Activated naive CD4-positive, alpha-beta T cell treated with anti-CD3 and anti-CD28 coated beads for 36 hours (primary cell): ENCODE measurements at regions not wholly inside any gene's neighbourhood (a gene's known extent, or its start where the extent isn't known, plus 50 kb on each side); places are given as distances from the start of the nearest gene placed in this dataset.

Experiments
- CTCF ChIA-PET: fragments of 350-600 bp; sonication (Branson Sonifier 250); formaldehyde crosslinking; loops from one replicate; lab custom pipeline; 2021; ENCODE audit warnings: antibody characterized with exemption; lab: Charles Lee
- DNase-seq: peaks from one replicate; pipeline ENCODE4 v3.0.0-alpha.2; 2020
- H3K27ac Mint-ChIP-seq: one replicate; pipeline ENCODE4 v1.8.0; 2021; ENCODE audit warnings: mild to moderate bottlenecking, mixed read lengths
- H3K27me3 Mint-ChIP-seq: one replicate; pipeline ENCODE4 v1.8.0; 2021; ENCODE audit warnings: low read depth, mixed read lengths
- H3K36me3 Mint-ChIP-seq: one replicate; pipeline ENCODE4 v1.8.0; 2021; ENCODE audit warnings: low read depth, mixed read lengths
- H3K4me1 Mint-ChIP-seq: one replicate; pipeline ENCODE4 v1.8.0; 2021; ENCODE audit warnings: low read depth, mixed read lengths
- H3K4me3 Mint-ChIP-seq: one replicate; pipeline ENCODE4 v1.8.0; 2021; ENCODE audit warnings: mild to moderate bottlenecking, moderate library complexity, mixed read lengths
- H3K9me3 Mint-ChIP-seq: one replicate; pipeline ENCODE4 v1.8.0; 2021; ENCODE audit warnings: mixed read lengths
- intact Hi-C: fragments of 100-400 bp; cut with micrococcal nuclease; formaldehyde crosslinking; loops from one replicate; pipeline ENCODE4 v1.15.1; 2023

DNA sequence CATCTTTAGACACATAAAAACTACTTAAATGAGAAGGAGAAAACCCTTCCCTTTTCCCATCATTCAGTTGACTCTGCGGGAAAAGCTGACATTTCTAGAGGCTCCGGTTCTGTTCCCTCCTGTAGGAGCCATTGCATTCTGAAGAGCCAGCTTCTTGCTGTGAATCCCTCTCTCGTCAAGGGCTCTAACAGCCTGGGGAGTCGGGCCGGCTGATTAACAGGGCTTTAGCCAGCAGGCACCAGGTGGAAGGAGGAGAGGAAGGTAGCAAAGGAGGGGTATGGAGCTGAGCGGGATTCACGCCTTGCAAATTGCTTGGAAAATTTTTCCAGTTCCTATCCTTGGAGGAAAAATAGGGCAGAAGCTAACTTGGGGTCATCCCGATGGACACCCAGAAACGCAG lies 108.3 kb upstream of the UBE2E1 start:
- Mint-ChIP-seq H3K9me3 (no peaks in the 10 kb centered on the region), H3K27ac (no peak overlapping the region), H3K36me3 (no peaks in the 10 kb centered on the region), H3K4me1 (no peaks in the 10 kb centered on the region), H3K4me3 (no peak overlapping the region), H3K27me3 (no peaks in the 10 kb centered on the region)
- no peak for DNase-seq
- CTCF ChIA-PET: no interaction called here
- intact Hi-C loops: no loop called here

DNA sequence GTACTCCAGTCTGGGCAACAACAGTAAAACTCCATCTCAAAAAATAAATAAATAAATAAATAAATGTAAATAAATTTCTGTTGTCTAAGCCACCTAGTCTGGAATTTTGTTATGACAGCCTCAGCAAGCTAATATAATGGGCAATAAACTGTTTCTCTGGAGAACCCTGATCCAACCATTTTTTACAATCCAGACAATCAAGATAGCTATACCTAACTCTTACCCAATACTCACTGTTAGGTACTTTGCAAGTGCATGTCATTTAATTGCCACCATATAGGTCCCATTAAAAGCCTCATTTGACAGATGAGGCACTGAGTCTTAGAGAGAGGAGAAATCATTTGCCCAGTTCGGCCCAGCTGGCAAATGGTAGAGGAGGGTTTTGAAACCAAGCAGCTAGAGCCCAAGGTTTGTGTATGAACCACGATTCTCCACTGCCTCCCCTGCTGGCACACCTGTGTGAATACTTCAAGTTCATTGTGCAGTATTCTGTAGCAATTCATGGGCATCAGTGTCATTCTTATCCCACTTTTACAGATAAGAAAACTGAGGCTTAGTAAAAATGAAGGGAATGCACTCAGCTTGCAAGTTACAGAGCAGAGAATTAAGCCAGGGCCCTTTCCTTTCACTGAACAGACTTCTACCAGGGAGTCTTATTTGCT lies 107.0 kb upstream of the UBE2E1 start:
- Mint-ChIP-seq H3K4me3 (no peak overlapping the region), H3K36me3 (no peaks in the 10 kb centered on the region), H3K27me3 (no peaks in the 10 kb centered on the region), H3K27ac (no peak overlapping the region), H3K9me3 (no peaks in the 10 kb centered on the region), H3K4me1 (no peaks in the 10 kb centered on the region)
- DNase-seq: no peak
- intact Hi-C loops: no loop called here
- CTCF ChIA-PET: no interaction called here

DNA sequence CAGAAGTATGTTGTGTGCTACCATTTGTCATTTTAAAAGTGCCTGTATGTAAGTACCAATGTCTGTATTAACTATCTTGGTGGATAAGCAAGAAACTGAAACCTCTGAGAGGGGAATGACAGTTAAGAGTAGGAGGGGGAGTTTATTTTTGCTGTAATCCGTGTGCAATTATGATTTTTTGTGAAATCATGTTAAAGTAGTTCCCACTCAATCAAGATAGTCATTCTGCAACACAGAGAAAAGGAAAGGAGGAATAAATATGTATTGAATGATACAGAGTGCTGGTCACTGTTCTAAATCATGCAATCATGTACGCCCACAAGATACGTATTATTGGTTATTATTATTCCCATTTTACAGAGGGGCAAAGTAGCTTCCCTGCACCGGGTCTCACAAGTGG lies 105.1 kb upstream of the UBE2E1 start:
- no peaks in the 10 kb centered on the region for H3K9me3 Mint-ChIP-seq
- intact Hi-C loops: no loop called here

DNA sequence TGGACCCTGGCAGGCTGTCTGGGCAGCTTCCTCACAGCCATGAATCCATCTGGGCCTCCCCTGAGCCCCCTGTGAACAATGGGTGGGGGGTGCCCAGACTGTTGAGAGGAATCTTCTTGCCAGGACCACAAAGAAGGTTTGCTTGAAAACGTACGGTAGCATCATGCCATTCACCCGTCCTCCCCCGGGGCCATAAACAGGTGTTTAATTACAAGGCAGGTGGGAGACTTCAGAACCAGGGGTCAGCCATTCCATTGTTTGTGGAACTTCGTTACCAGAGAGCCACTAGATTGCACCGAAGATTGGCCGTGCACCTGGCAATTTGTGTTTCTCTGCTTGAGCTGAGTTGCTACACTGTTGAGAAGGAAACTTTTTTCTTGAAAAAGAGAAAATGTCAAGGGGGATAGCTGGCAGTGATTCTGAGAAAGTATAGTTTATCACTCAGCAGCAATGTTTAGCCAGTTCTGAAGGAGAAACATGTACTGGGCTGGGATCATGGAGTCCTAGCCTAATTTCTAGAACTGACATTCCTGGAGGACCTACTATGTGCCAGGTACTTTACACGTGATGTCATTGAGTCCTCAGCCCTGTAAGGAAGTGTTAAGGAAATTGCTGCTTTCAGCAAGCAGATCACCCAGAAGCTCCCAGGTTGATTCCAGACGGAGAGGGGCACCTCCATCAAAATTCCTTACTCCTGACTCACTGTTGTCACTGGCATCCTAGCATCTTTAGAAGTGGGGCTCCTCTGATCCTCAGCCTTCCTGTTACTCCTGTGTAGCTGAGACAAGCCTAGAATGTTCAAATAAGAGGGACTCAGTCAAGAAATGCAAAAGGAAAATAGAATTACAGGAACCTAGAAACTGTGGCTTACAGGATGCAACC lies 103.8 kb upstream of the UBE2E1 start:
- no peaks in the 10 kb centered on the region for H3K36me3 Mint-ChIP-seq
- intact Hi-C loops: no loop called here
- CTCF ChIA-PET: interaction anchor here (0.5 kb wide), 1 partner anchor 837 kb away, joined by 4 read pairs; no protein-coding TSS in a partner anchor

More for the DNA sequence above, 105.1 kb upstream of the UBE2E1 start:
- no peaks in the 10 kb centered on the region for H3K4me1 Mint-ChIP-seq
- H3K27ac Mint-ChIP-seq: no peak overlapping the region
- CTCF ChIA-PET: no interaction called here
- no peak for DNase-seq
- no peak overlapping the region for H3K4me3 Mint-ChIP-seq
- no peaks in the 10 kb centered on the region for H3K36me3 Mint-ChIP-seq
- no peaks in the 10 kb centered on the region for H3K27me3 Mint-ChIP-seq

DNA sequence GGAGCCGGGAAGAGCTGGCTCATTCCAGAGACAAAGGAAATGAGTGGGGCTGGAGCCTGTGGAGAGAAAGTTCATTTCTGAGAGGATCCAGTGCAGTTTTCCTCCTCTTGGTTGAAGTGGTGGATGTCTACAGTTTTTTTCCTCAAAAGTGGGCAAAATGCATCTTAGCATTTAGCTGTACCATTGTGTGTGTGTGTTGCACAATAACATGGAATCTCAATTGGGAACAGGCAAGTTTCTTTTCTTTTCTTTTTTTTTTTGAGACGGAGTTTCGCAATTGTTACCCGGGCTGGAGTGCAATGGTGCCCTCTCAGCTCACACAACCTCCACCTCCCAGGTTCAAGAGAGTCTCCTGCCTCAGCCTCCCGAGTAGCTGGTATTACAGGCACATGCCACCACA lies 101.5 kb upstream of the UBE2E1 start:
- no peaks in the 10 kb centered on the region for H3K4me1 Mint-ChIP-seq
- no peak overlapping the region for H3K27ac Mint-ChIP-seq
- intact Hi-C loops: no loop called here
- no peaks in the 10 kb centered on the region for H3K9me3 Mint-ChIP-seq
- no peak for DNase-seq
- CTCF ChIA-PET: no interaction called here
- H3K36me3 Mint-ChIP-seq: no peaks in the 10 kb centered on the region
- no peaks in the 10 kb centered on the region for H3K27me3 Mint-ChIP-seq
- no peak overlapping the region for H3K4me3 Mint-ChIP-seq

More for the DNA sequence above, 103.8 kb upstream of the UBE2E1 start:
- no peak for DNase-seq
- Mint-ChIP-seq H3K4me1 (no peaks in the 10 kb centered on the region), H3K27ac (no peak overlapping the region), H3K27me3 (no peaks in the 10 kb centered on the region), H3K4me3 (no peak overlapping the region), H3K9me3 (no peaks in the 10 kb centered on the region)

DNA sequence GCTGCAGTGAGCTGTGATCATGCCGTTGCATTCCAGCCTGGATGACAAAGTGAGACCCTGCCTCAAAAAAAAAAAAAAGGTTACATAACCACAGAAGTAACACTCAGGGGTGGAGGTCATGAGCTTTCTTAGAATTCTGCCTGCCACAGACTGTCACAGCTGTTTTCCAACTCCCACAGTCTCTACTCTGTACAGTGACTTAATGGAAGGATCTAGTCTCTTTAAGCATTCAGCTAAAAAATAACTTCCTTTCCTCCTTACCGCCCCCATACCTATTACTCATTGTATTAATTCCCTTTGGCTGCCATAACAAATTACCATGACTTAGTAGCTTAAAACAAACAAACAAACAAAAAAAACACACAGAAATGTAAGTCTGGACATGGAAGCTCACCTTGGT lies 99.6 kb upstream of the UBE2E1 start:
- Mint-ChIP-seq H3K4me1 (no peaks in the 10 kb centered on the region), H3K27me3 (no peaks in the 10 kb centered on the region), H3K9me3 (no peaks in the 10 kb centered on the region), H3K4me3 (no peak overlapping the region), H3K27ac (no peak overlapping the region), H3K36me3 (no peaks in the 10 kb centered on the region)
- intact Hi-C loops: no loop called here
- CTCF ChIA-PET: no interaction called here
- DNase-seq: no peak

DNA sequence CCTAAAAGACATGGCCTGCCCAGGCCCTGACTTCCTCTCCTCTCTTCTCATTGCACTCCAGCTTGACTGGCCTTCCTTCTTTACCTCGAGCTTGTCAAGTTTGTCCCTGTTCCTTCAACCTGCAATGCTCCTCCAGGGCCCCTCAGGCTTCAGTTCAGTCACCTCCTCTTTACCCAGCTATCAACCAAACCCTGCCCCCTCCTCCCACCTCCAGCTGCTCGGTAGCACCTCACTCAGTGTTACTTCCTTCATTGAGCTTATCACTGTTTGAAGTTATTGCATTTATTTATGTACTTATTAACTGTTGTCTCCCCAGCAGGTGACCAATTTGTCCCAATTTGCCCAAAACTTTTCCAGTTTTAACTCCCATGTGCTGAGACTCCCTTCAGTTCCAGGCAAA lies 95.8 kb upstream of the UBE2E1 start:
- H3K36me3 Mint-ChIP-seq: no peaks in the 10 kb centered on the region
- peaks cover 2% of the 10 kb centered on the region for H3K27me3 Mint-ChIP-seq
- CTCF ChIA-PET: no interaction called here
- no peak overlapping the region for H3K4me3 Mint-ChIP-seq
- H3K27ac Mint-ChIP-seq: no peak overlapping the region
- no peak for DNase-seq
- no peaks in the 10 kb centered on the region for H3K4me1 Mint-ChIP-seq
- intact Hi-C loops: no loop called here
- no peaks in the 10 kb centered on the region for H3K9me3 Mint-ChIP-seq

DNA sequence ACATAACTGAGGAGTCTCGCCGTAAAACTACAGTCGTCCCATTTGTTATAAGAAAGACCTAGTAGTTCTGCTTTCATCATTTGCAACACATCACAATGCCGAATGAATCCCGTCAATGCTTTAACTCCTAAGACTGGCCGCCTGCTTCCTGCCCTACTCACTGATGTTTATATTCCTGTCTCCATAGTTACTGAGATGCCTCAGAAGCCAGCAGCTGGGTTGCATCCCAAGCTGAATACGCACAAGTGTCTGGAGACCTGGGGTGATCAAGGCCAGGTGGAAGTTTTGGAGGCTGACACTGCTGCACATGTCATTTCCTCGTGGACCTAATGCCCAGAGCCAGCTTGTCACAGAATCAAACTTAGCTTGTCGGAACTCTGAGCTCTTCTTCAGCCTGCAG lies 95.2 kb upstream of the UBE2E1 start:
- Mint-ChIP-seq H3K27ac (no peak overlapping the region), H3K36me3 (no peaks in the 10 kb centered on the region), H3K9me3 (no peaks in the 10 kb centered on the region), H3K4me1 (no peaks in the 10 kb centered on the region), H3K4me3 (no peak overlapping the region), H3K27me3 (peaks cover 2% of the 10 kb centered on the region)
- intact Hi-C loops: no loop called here
- DNase-seq: no peak
- CTCF ChIA-PET: no interaction called here

DNA sequence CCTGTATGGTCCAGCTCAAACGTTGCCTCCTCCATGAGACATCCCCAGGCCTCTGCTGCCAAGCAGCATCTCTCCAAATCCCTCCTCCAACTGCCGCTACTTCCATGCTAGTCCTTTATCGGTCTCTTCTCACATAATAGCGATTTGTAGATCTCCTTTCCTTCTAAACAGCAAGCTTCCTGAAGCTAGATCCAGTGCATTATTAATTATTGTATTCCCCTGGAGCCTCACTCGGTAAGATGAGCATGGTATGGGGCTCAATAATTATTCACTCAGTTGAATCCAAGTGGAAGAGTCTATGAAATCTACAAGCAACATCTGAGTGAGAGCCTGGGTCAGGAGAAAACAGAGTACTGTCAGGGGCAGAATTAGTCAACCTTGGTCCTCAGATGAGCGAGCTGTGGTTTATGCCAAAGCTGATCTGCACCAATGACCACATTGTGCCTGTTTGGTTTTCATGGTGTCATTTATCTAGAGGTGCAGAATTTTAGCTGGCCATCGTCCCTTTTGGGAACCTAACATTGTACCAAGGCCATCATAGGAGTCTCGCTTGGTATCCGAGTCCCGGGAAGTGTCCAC lies 93.8 kb upstream of the UBE2E1 start:
- H3K4me1 Mint-ChIP-seq: no peaks in the 10 kb centered on the region
- no peaks in the 10 kb centered on the region for H3K36me3 Mint-ChIP-seq
- intact Hi-C loops: no loop called here
- CTCF ChIA-PET: no interaction called here
- peaks cover 2% of the 10 kb centered on the region for H3K27me3 Mint-ChIP-seq
- no peak overlapping the region for H3K27ac Mint-ChIP-seq
- no peak overlapping the region for H3K4me3 Mint-ChIP-seq
- peaks cover 7% of the 10 kb centered on the region for H3K9me3 Mint-ChIP-seq
- DNase-seq: no peak

DNA sequence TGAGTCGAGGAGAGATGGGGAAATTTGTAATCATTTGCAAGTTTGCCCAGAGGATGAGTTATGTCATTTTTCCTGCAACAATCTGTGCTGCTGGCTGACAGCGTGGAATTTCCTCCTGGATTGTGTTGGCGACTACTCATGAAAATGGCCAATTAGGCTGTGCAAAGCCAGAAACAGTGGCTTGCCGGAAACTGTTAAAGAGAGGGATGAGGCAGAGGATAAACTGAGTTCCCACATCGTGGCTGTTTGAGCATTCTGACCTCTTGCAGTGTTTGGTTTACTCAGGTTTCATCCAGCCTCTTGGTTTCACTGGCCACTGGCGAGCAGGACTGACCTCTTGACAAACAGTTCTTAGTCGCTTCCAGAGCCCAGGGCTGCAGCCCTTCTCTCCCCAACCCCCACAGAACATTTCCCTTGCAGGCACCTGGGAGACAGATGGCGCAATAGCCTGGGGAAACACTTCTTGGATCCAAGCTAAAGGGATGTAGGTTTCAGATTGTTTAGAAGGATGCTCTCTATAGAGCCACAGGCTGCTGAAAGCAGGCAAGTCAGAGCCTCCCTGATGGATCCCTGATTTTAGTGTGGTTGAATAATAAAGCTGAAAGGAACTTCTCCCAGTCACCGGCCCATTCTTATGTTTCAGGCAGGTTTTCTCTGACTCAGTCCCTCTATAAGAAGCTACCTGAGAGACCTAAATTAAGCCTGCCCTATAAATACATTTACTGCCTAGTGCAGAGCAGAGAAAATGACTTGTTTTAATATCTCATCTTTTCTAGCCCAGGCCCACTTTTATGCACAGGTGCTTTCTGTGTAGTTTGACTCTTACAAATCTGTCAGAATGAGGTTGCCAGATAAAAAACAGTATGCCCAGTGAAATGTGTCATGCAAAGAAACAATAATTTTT lies 92.8 kb upstream of the UBE2E1 start:
- Mint-ChIP-seq H3K4me1 (no peaks in the 10 kb centered on the region), H3K9me3 (peaks cover 7% of the 10 kb centered on the region), H3K27ac (no peak overlapping the region), H3K4me3 (no peak overlapping the region), H3K27me3 (peaks cover 2% of the 10 kb centered on the region), H3K36me3 (no peaks in the 10 kb centered on the region)
- DNase-seq: no peak
- intact Hi-C loops: no loop called here
- CTCF ChIA-PET: no interaction called here

DNA sequence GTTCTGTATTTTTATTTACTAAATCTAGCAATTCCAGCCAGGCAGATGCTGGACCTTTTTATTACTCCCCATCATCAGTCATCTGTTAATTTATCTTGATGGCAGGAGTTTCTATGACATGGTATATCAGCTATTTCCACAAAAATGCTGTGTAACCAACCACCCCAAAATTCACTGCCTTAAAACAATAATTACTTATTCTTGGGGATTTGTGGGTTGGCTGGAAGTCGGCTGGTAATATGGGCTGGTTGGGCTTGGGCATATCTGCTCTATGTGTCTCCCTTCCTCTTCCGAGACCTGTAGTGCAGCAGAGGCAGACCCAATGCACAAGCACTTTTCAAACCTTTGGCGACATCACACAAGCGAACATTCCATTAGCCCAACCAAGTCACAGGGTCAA lies 92.1 kb upstream of the UBE2E1 start:
- Mint-ChIP-seq H3K9me3 (peaks cover 7% of the 10 kb centered on the region), H3K27me3 (peaks cover 2% of the 10 kb centered on the region), H3K36me3 (no peaks in the 10 kb centered on the region), H3K4me1 (no peaks in the 10 kb centered on the region), H3K27ac (no peak overlapping the region), H3K4me3 (no peak overlapping the region)
- DNase-seq: no peak
- CTCF ChIA-PET: no interaction called here
- intact Hi-C loops: no loop called here

DNA sequence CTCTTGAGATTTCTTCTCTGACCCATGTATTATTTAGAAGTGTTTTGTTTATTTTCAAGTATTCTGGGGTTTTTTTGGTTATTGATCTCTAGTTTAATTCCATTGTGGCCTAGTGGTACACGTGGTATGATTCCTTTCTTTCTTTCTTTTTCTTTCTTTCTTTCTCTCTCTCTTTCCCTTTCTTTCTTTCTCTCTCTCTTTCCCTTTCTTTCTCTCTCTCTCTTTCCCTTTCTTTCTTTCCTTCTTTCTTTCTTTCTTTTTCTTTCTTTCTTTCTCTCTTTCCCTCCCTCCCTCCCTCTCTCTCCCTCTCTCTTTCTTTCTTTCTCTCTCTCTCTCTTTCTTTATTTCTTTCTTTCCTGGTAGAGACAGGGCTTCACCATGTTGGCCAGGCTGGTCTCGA lies 85.7 kb upstream of the UBE2E1 start:
- Mint-ChIP-seq H3K36me3 (no peaks in the 10 kb centered on the region), H3K4me3 (no peak overlapping the region), H3K9me3 (peaks cover 10% of the 10 kb centered on the region), H3K4me1 (no peaks in the 10 kb centered on the region), H3K27me3 (no peaks in the 10 kb centered on the region), H3K27ac (no peak overlapping the region)
- intact Hi-C loops: loop anchor here (10.0 kb wide), 1 partner anchor 435 kb away; no protein-coding TSS in a partner anchor
- CTCF ChIA-PET: no interaction called here
- DNase-seq: no peak
